HepG2 (cell line): ENCODE measurements at regions not wholly inside any gene's neighbourhood (a gene's known extent, or its start where the extent isn't known, plus 50 kb on each side); places are given as distances from the start of the nearest gene placed in this dataset.

Source experiments
- ATAC-seq: fragments of 200-7000 bp; cut with Tn5 transposase; 3 replicates; pipeline ENCODE4 v1.9.1; 2020; ENCODE audit warnings: mild to moderate bottlenecking, moderate library complexity
- BruUV-seq: library from RNA; stranded (reverse); fragments of 400-500 nt; replicated peaks from 2 replicates; lab custom pipeline; 2021; lab: Mats Ljungman, UMichigan
- CTCF ChIA-PET: fragments of 300-600 bp; formaldehyde crosslinking; extraction: SDS; loops from one replicate; lab custom pipeline; 2021; ENCODE audit warnings: low total read pairs, inconsistent platforms, low intra/inter-chr PET ratio; lab: Yijun Ruan, JAX
- POLR2A ChIA-PET: fragments of 350-600 bp; sonication (Branson Sonifier 250); formaldehyde crosslinking; loops from one replicate; lab custom pipeline; 2020; ENCODE audit warnings: antibody characterized with exemption, inconsistent platforms; lab: Yijun Ruan, JAX
- DNase-seq: peaks from one replicate; pipeline ENCODE4 v3.0.0-alpha.2; 2015; ENCODE audit warnings: low spot score
- FAIRE-seq: peaks from 3 replicates; lab custom pipeline; 2011; peaks lifted over from hg19 to GRCh38; lab: Jason Lieb, UNC
- H2AFZ ChIP-seq: one replicate; pipeline ENCODE4 v1.6.1; 2011; ENCODE audit warnings: low read length, inconsistent platforms
- H3K27ac ChIP-seq: fragments of 300-600 bp; 3 replicates; pipeline ENCODE4 v1.8.0; 2011; ENCODE audit warnings: mixed run types, mild to moderate bottlenecking, mixed read lengths, low read length, inconsistent platforms; ENCODE audit not compliant: insufficient read depth; ENCODE audit errors: extremely low read length
- H3K27me3 ChIP-seq, 2 experiments: fragments of 200-600 bp in 1 of 2; 2 replicates in 1 of 2; 3 replicates in 1 of 2; pipeline versions ENCODE4 v1.6.0 to v1.8.0; 2011; ENCODE audit warnings: low read length in 2 of 2, mild to moderate bottlenecking in 2 of 2, moderate library complexity in 2 of 2, inconsistent platforms in 1 of 2; ENCODE audit not compliant: insufficient read depth in 2 of 2, control insufficient read depth in 1 of 2
- H3K36me3 ChIP-seq, 2 experiments: fragments of 200-600 bp in 1 of 2; replicated peaks in 1 of 2; 2 replicates in 1 of 2; 3 replicates in 1 of 2; pipeline versions ENCODE4 v1.5.1 to v1.8.0; 2011; ENCODE audit warnings: low read length in 2 of 2, inconsistent platforms in 1 of 2; ENCODE audit not compliant: insufficient read depth in 2 of 2, control insufficient read depth in 1 of 2
- H3K4me1 ChIP-seq: 2 replicates; pipeline ENCODE4 v1.5.1; 2012; ENCODE audit warnings: low read length, inconsistent platforms; ENCODE audit not compliant: insufficient read depth
- H3K4me2 ChIP-seq: 2 replicates; pipeline ENCODE4 v1.6.0; 2011; ENCODE audit warnings: low read depth, low read length, inconsistent platforms
- H3K4me3 ChIP-seq, 3 experiments: fragments of 200-600 bp in 1 of 3; sonication (generic), shearing (Covaris generic) in 1 of 3; replicated peaks in 1 of 3; 2 replicates each; pipeline ENCODE4 v1.5.1; 2011 to 2016; ENCODE audit warnings: low read length in 3 of 3, inconsistent platforms in 2 of 3, low read depth in 2 of 3, mild to moderate bottlenecking in 2 of 3, control low read depth in 1 of 3, mixed read lengths in 1 of 3; ENCODE audit not compliant: insufficient read depth in 1 of 3
- H3K79me2 ChIP-seq: one replicate; pipeline ENCODE4 v1.6.1; 2011; ENCODE audit warnings: low read length, inconsistent platforms; ENCODE audit not compliant: insufficient read depth
- H3K9ac ChIP-seq: 2 replicates; pipeline ENCODE4 v1.6.0; 2011; ENCODE audit warnings: mild to moderate bottlenecking, low read depth, low read length, inconsistent platforms; ENCODE audit not compliant: insufficient read depth
- H3K9me3 ChIP-seq: 2 replicates; pipeline ENCODE4 v1.5.1; 2012; ENCODE audit warnings: mild to moderate bottlenecking, low read length
- H4K20me1 ChIP-seq: 2 replicates; pipeline ENCODE4 v1.6.0; 2011; ENCODE audit warnings: inconsistent platforms, mild to moderate bottlenecking, low read length, moderate library complexity; ENCODE audit not compliant: insufficient read depth
- BCL6 ChIP-seq: IDR thresholded peaks from 2 replicates; pipeline ENCODE4 v1.6.1; 2016; ENCODE audit warnings: missing genetic modification reagents, missing compliant biosample characterization
- BRD4 ChIP-seq: sonication (generic); formaldehyde crosslinking; IDR thresholded peaks from 2 replicates; pipeline ENCODE4 v1.4.0; 2020; ENCODE audit warnings: missing genetic modification reagents
- CAMTA2 ChIP-seq: sonication (generic); formaldehyde crosslinking; IDR thresholded peaks from 2 replicates; pipeline ENCODE4 v1.4.0; 2020; ENCODE audit warnings: mild to moderate bottlenecking, missing genetic modification reagents, borderline replicate concordance
- HMGA1 ChIP-seq: sonication (generic); formaldehyde crosslinking; conservative IDR thresholded peaks from 2 replicates; pipeline ENCODE4 v1.4.0; 2020; ENCODE audit warnings: missing genetic modification reagents
- RFX3 ChIP-seq: IDR thresholded peaks from 2 replicates; pipeline ENCODE4 v1.6.1; 2016; ENCODE audit warnings: missing biosample characterization, missing genetic modification reagents
- TEAD3 ChIP-seq: optimal IDR thresholded peaks from 2 replicates; pipeline ENCODE3; 2016; ENCODE audit warnings: borderline replicate concordance
- ZBTB33 ChIP-seq: sonication (generic); formaldehyde crosslinking; IDR thresholded peaks from 2 replicates; pipeline ENCODE4 v1.4.0; 2020; ENCODE audit warnings: missing genetic modification reagents
- ZHX1 ChIP-seq: sonication (generic); formaldehyde crosslinking; IDR thresholded peaks from 2 replicates; pipeline ENCODE4 v1.8.1; 2022; ENCODE audit warnings: low read depth, mild to moderate bottlenecking, missing genetic modification reagents
- ZNF235 ChIP-seq: sonication (generic); formaldehyde crosslinking; IDR thresholded peaks from 2 replicates; pipeline ENCODE4 v1.8.1; 2023; ENCODE audit warnings: mild to moderate bottlenecking, missing genetic modification reagents, borderline replicate concordance
- ZNF564 ChIP-seq: sonication (generic); formaldehyde crosslinking; IDR thresholded peaks from 2 replicates; pipeline ENCODE4 v1.8.1; 2023; ENCODE audit warnings: mild to moderate bottlenecking, missing genetic modification reagents
- WGBS: methylation state at CpG from one replicate; pipeline ENCODE4 v1.1.6; 2017; ENCODE audit warnings: low lambda C conversion rate; 5-methylcytosine and 5-hydroxymethylcytosine counted together
- in situ Hi-C: cut with HindIII; loops from 2 replicates; pipeline ENCODE4 v1.10.0; 2017; ENCODE audit warnings: low pct_unique_long_range_greater_than_20kb; ENCODE audit not compliant: extremely low pct_ligation_motif_present
- intact Hi-C: fragments of 100-400 bp; cut with micrococcal nuclease; formaldehyde crosslinking; loops from one replicate; pipeline ENCODE4 v1.10.0; 2022; ENCODE audit not compliant: unreplicated experiment

GRCh38 chr6:3512832-3513231 lies 56.0 kb upstream of the SLC22A23 start (continued):
- TF ChIP-seq ZNF235, result no peak
- no peak for TF ChIP-seq HMGA1
- TF ChIP-seq, all 625 proteins: peak for 0

- POLR2A ChIA-PET, result interaction anchor here (0.5 to 1.9 kb wide), 2 partner anchors 54 to 1684 kb away, joined by 3 to 4 read pairs; partner anchors contain the start of gene SLC22A23
- 39% methylated on average over 6 of the region's 8 CpGs for WGBS
Observed at GRCh38 chr6:3510617-3511016, 53.8 kb upstream of the SLC22A23 start.

GRCh38 chr6:3510178-3510577 lies 53.3 kb upstream of the SLC22A23 start:
- DNase-seq, result no peak
- Histone ChIP-seq H3K36me3 (no peaks in the 10 kb centered on the region), H3K4me1 (peaks cover 57% of the 10 kb centered on the region), H3K79me2 (no peaks in the 10 kb centered on the region), H3K4me3 (0 out of 6 replicates have a peak overlapping the region, but pooled peaks of 1 of the 3 experiments have one; percentile 21), H3K27ac (no peak overlapping the region), H3K4me2 (peak overlapping the region; percentile 33; the same call in 1 of the 2 replicates), H4K20me1 (no peaks in the 10 kb centered on the region), H3K27me3 (no peaks in the 10 kb centered on the region), H3K9me3 (no peaks in the 10 kb centered on the region), H3K9ac (no peak overlapping the region), H2AFZ (no peak overlapping the region)
- CTCF ChIA-PET, result interaction anchor here (0.6 to 1.5 kb wide), 3 partner anchors 9 to 107 kb away, joined by 3 to 6 read pairs (median 3); no protein-coding TSS in a partner anchor
- in situ Hi-C loops, result loop anchor here (10.0 kb wide), 1 partner anchor 235 kb away; no protein-coding TSS in a partner anchor
- 4% methylated on average over 1 of the region's 1 CpG for WGBS
- no peak for FAIRE-seq
- ATAC-seq, result no peak
- POLR2A ChIA-PET, result interaction anchor here (0.5 kb wide), 1 partner anchor 1684 kb away, joined by 3 read pairs; no protein-coding TSS in a partner anchor
- intact Hi-C loops, result loop anchor here (2.0 to 5.0 kb wide), 2 partner anchors 222 to 231 kb away; no protein-coding TSS in a partner anchor
- no TSS peak for BruUV-seq
- TF ChIP-seq BRD4 (CRISPR knock-in tag) (no peak), ZBTB33 (CRISPR knock-in tag) (no peak), ZHX1 (no peak), CAMTA2 (CRISPR knock-in tag) (no peak), RFX3 (CRISPR knock-in tag) (no peak)

More at GRCh38 chr6:3510617-3511016, 53.8 kb upstream of the SLC22A23 start:
- Histone ChIP-seq H3K79me2 (no peaks in the 10 kb centered on the region), H3K4me1 (peaks cover 53% of the 10 kb centered on the region), H4K20me1 (no peaks in the 10 kb centered on the region), H3K27ac (no peak overlapping the region), H3K36me3 (no peaks in the 10 kb centered on the region), H3K4me2 (peak overlapping the region; percentile 33), H3K9ac (no peak overlapping the region), H3K27me3 (no peaks in the 10 kb centered on the region), H3K4me3 (peak overlapping the region in 1 of 3 experiments; percentile 21; a peak in 1 of 6 replicates), H2AFZ (no peak overlapping the region), H3K9me3 (no peaks in the 10 kb centered on the region)
- peak; percentile 15 for TF ChIP-seq TEAD3
- TF ChIP-seq BCL6 (CRISPR knock-in tag), result 0 out of 2 replicates have a peak, but pooled peaks have one; percentile 13
- TF ChIP-seq ZNF564, result no peak
- in situ Hi-C loops (loop anchor here (10.0 kb wide), 1 partner anchor 236 kb away; no protein-coding TSS in a partner anchor), intact Hi-C loops (loop anchor here (2.0 to 5.0 kb wide), 2 partner anchors 222 to 232 kb away; no protein-coding TSS in a partner anchor)
- FAIRE-seq (no peak), ATAC-seq (peak; percentile 51), DNase-seq (no peak)
- BruUV-seq, result no TSS peak
- CTCF ChIA-PET, result interaction anchor here (0.6 to 1.5 kb wide), 3 partner anchors 9 to 108 kb away, joined by 3 to 6 read pairs (median 3); no protein-coding TSS in a partner anchor
